ENCODE measurements at regions not wholly inside any gene's neighbourhood (a gene's known extent, or its start where the extent isn't known, plus 50 kb on each side); places are given as distances from the start of the nearest gene placed in this dataset.

DNA sequence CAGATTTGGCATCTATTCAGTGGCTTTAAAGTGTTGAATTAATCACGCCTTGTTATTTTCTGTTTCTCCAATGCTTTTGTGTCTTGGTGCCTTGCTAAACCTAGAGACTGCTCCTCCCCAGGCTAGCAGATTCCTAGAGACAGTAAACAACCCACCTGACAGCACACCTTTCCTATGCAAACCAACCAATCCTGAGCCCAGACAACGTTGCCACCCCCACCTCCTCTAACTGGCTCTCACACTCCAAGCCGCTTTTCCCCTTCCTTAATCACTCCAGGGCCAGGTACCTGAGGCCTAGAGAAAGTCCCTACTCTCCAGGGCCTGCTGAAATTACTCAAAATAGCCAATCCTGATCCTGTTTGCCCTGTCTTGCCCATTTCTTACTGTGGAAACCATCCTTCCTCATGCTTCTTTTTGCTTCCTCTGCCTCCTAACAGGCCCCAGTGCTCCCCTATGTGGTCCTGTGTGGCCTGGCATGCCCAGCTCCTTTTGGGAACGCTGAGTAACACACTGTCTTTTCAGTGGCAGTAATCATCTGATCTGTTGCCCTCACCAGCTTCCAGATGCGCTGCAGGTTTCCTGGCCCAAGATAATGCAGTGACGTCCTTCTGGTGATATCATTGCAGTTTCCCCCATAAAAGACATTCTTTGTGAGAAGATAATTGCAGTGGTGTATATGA lies 53.4 kb downstream of the GAS1 start:
- DNase-seq, result no peak

GRCh38 chr9:86892576-86892975 lies 54.7 kb downstream of the GAS1 start:
- no peak for DNase-seq

DNA sequence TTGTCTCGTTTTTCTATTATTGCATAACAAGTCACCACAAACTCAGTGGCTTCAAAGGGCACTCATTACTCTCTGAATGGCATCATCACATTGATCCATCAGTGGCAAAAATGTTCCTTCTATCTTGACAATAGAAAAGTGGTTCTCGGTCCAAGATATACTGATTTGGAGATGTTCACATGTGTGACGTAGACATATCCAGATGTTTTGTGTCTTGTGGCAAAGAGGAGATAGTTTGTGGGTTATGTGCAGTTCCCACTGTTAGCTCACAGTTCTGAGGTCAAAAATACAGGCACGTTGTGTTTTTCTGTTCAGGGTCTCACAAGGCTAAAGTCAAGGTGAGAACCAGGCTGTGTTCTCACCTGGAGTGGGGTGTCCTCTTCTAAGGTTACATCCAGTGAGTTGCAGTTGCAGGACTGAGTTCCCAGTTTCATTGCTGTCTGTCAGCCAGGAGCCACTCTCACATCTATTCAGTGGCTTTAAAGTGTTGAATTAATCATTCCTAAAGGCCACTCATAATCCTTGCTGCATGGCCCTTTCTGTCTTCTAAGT lies 55.3 kb downstream of the GAS1 start:
- DNase-seq, result no peak

- DNase-seq, result no peak
Measured at GRCh38 chr9:86891091-86891490, 56.2 kb downstream of the GAS1 start.

GRCh38 chr9:86885232-86885631 lies 62.1 kb downstream of the GAS1 start:
- DNase-seq, result no peak

DNA sequence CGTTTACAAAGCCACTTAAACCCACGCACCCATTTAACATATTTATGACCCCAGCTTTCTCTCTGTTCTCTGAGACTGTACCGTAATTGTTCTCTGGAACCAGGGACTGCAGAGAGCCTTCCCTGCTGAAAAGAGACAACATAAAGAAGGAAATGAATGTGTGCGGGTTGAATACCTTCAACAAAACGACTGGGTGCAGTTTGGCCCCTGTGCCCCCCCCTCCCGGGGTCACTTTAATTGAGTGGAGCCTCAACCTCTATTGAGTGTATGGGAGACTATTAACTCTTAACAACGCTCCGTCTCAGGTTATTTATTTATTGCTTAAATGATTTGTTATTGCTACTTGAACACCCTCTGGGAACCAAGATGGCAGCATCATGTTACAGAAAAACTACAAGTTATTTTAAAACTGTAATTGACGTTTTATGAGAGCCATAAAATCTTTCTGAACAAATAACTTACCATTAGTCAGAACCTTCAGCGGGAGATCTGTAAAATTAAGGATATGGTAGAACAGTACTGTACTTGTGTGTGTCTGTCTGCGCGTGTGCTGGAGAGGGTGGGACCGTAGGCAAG lies 70.6 kb downstream of the GAS1 start:
- DNase-seq, result no peak

DNA sequence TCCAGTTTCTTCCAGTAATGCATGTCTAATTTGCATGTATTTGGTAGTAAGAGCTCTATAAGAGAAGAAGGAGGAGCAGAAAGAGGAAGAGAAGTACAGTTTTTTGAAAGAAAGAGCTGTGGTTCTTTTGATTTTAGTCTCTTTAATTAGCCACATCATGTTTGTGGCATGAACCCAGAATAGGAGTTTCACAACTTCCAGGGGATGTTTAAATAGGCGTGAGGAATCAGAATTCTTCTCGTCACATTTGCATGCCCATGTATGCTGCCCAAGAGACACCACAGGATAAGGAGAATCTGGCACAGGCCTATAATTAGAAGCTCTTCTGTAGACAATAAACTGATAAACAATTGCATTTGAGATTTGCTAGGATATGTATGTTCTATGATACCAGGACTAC lies 78.7 kb downstream of the GAS1 start:
- DNase-seq, result no peak

DNA sequence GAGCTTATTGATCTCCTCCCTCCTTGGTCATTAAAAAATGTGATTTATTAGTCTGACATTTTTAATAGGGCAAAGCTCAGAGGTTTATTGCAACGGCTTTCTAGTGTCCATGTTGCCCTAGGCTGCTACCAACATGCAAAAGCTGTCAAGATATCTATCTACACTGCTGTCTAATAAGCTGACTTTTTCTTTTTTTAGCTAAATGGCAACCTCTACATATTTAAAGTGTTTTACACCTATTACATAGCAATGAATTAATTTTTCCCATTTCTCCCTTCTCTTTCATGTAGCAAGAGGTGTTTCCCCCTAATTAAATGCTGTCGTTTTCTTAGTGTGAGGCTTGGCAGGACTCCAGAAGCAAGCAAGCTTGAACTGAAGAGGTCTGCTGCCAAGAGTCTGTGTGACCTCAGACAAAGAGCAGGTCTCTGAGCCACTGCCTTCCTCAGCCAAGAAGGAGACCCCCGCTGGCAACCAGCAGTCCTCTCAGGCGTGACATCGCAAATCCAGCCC lies 79.4 kb downstream of the GAS1 start:
- no peak for DNase-seq

DNA sequence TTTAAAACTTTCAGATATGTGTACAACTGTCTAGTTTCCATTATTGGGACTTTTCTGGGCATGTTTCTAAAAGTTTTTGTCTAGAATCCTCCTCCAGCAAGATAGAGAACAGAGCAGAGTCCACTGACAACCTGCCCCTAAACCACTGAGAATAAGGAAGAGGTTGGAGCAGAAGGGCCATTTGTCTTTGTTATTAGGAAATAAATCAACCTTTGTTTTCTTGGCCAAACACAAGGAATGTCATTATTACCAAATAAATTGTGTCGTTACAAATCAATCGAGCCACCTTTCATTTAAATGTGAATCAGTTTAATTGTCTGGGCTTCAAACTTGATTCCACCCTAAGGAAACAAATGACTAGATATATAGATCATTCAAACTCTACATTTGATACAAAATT lies 81.4 kb downstream of the GAS1 start:
- no peak for DNase-seq

DNA sequence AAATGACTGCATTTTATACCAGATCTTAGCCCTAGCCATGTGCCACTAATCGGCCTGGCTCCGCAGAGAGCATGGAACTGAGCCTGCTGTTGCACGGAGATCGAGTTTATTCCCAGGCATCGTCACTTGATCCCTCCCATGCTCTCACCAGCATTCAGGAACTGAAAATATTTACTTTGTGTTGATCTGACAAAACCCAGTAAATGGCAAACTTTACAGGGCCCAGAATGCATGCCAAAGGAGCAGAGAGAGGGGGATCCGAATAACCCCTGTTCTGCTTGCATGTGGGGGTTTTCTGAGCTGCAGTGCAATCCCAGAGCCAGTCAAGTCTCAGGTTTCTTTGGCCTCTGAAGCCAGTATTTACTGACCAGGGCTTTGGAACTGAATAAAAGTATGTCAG lies 87.3 kb downstream of the GAS1 start:
- no peak for DNase-seq

- no peak for DNase-seq
Measured at GRCh38 chr9:86859056-86859455, 88.2 kb downstream of the GAS1 start.

DNA sequence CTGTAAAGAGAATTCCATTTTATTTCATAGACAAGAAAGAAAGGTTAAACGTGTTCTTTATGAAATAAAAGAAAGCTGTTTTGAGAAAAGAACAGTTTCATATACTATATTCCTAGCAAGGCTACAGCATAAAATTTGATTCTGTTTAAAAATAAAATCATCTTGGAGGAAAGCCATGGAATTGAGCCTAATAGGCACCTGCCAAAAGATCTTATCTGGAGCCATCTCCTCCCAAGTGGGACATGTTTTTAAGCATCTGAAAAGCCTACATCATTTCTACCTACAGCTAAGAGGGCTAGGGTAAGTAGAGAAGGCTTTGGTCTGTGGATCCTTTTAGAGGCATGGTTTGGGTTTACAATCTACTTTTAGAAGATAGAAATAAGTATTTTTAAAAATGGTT lies 89.3 kb downstream of the GAS1 start:
- no peak for DNase-seq

GRCh38 chr9:86856259-86856658 lies 91.0 kb downstream of the GAS1 start:
- DNase-seq, result no peak

DNA sequence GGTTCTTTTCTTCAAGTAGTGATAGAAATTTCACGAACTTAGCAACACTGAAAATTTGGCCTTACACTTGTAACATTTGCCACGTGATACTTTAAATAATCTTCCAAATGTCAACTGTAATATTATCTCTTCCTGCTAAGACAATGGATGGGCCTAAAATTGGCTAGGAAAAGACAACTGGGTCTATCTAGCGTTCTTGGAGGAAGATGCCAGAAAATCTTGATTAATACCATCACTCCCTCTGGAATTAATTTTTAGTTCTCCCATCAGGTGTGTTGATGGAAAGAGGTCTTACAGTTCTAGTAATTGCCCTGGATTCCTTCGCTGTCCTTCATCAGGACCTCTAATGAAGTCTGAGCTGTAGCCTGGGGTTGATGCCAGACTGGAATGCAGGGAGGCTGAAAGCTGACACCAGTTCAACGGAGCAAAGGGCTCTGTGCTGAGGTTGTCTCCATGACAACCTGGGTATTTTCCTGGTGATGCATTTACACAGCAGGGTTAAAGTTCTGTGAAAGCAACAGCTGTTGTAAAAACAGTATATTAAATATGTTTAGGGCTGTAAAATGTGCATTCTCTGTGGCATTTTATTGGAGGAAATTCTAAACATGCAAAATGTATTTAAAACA lies 92.3 kb downstream of the GAS1 start:
- DNase-seq, result no peak

GRCh38 chr9:86846656-86847055 lies 100.7 kb downstream of the GAS1 start:
- DNase-seq, result no peak

DNA sequence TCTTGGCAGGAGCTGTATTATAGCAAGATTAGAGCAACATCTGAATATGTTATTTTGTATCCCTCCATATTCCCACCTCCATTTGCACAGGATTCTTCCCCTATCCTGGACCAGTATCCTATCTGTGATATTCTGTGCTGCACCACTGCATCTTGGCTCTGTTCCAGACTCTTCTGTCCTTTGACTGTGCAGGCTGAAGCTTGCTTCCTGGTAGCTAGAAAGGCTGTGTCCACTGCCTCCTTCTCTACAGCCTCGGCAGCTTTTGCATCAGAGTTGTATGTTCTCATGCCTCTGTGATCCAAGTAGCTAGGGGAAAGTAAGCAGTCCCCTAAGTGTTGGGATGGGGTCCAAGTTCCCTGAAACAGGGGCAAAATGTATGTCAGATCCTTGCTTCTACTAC lies 104.1 kb downstream of the GAS1 start:
- no peak for DNase-seq

- DNase-seq, result no peak
Measured at GRCh38 chr9:86842573-86842972, 104.7 kb downstream of the GAS1 start.

GRCh38 chr9:86839522-86839921 lies 107.8 kb downstream of the GAS1 start:
- no peak for DNase-seq

DNA sequence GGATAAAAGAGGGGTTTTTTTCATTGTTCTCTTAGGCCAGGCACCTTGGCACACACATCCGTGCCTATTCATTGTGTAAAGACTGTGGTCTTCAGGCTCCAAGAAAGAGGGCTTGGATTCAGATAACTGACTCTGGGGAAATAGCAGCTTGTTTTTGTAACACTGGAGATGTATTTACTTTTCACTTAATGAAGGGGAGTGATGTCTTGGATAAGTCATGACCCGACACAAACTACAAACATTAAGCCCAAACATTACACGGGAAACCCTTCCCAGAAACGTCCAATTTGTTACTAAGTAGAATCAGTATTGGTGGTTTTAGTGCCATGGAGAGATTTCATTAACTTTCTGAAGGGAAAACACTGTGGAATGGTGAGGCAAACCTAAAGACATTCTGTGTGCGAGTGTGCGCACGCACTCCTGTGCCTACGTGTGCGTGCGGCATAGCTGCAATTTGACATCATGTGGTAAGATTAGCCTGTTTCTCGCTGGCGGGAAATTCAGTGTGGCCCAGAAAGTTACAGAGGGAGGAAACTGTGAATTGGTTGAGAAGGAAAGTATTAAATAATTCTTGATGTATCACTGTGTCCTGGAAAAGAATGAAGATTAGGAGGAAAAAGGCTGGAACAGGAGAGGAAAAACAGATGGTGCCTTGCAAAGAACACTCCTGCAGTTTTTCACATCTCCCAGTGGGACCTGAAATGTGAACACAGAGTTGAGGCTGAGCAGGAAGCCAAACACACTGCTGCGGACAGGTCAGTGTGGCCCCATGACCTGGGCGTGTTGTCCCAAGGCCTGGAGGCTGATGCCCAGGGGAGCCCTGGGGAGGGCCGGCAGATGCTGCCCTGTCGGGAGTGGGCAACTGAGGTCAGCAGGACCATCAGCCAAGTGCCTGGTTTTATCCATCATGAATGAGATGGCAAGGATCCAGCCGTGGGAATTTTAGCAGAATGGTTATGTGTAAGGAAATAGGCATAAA lies 108.5 kb downstream of the GAS1 start:
- DNase-seq, result no peak

DNA sequence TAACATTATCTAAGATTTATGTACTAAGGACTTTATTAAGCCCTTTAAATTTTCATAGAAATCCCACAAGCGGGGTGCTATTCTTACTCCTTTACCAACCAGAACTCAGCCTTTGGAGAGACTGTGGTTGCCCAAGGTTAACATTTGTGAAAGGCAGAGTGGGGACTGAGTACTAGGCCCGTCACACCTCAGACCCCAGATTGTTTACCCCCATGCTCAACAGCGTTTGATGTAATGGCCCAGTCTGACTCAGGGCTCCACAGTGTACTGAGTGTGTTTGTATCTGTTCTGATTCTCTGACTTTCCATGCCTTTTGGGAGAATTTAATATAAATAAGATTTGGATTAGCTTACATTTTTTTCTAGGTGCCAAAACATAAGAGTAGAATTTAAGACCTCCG lies 110.0 kb downstream of the GAS1 start:
- no peak for DNase-seq

DNA sequence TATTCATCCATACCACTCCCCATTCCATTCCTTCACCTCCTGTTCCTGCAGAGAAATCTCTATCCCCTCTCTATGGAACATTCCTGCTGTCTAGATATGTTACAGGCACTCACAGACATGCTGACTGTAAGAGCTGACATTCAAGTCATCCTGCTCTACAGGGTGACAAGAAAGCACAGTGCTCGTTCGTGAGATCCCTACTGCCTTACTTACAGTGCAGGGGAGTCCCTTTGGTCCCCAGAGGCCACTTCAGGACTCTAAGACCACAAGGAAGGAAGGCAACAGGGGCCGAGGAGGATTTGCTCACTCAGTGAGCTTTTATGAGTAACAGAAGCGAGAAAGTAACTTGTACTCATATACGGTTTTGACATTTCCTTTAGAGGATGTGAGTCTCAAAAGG lies 110.5 kb downstream of the GAS1 start:
- no peak for DNase-seq

GRCh38 chr9:86836266-86836665 lies 111.0 kb downstream of the GAS1 start:
- DNase-seq, result no peak

GRCh38 chr9:86830356-86830755 lies 117.0 kb downstream of the GAS1 start:
- no peak for DNase-seq

Data from activated naive CD4-positive, alpha-beta T cell treated with Interleukin-2 at 50 U/mL for 16 hours (primary cell).